ENCODE measurements at regions not wholly inside any gene's neighbourhood (a gene's known extent, or its start where the extent isn't known, plus 50 kb on each side); places are given as distances from the start of the nearest gene placed in this dataset.
"Not testable (repeated sequence)": the region's sequence is repeated elsewhere in the genome, so short reads cannot be mapped to it uniquely, and the experiment has no call there.

DNA sequence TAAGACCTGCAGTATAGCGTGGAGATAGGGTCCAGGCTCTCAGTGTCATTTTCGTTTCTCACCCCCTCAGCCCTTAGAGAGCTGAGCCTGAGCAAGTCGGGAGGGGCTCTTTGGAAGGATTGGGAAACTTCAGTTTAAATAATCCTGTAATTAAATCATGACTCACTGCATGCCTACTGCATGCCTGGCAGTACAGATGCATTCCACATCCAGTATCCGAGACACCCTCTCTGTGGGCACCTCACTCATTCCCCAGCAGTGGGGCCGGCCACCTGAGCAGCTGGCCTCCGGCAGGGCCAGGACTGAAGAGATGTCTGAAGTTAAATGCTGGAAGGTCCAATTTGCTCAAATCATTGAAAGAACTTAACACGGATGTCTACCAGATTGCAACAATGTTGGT is 316.6 kb downstream of the THBS2 start:
- WGBS, 2 donors, result 42 to 43% methylated on average over 7 of the region's 7 CpGs
- TF ChIP-seq, protein P1, sequence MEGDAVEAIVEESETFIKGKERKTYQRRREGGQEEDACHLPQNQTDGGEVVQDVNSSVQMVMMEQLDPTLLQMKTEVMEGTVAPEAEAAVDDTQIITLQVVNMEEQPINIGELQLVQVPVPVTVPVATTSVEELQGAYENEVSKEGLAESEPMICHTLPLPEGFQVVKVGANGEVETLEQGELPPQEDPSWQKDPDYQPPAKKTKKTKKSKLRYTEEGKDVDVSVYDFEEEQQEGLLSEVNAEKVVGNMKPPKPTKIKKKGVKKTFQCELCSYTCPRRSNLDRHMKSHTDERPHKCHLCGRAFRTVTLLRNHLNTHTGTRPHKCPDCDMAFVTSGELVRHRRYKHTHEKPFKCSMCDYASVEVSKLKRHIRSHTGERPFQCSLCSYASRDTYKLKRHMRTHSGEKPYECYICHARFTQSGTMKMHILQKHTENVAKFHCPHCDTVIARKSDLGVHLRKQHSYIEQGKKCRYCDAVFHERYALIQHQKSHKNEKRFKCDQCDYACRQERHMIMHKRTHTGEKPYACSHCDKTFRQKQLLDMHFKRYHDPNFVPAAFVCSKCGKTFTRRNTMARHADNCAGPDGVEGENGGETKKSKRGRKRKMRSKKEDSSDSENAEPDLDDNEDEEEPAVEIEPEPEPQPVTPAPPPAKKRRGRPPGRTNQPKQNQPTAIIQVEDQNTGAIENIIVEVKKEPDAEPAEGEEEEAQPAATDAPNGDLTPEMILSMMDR (IDR thresholded peaks at IDR 0.05), result no peak
- no peak for TF ChIP-seq POLR2A (IDR thresholded peaks at IDR 0.05)
- DNase-seq (ENCODE audit: low spot score in 2 of 2), result peak in 1 of 2 donors; percentile 78
- intact Hi-C loops (cut with DNase I; ENCODE audit: low total_unique reads), result no loop called here
- H3K4me3 ChIP-seq (ENCODE audit: low read depth, poor library complexity, severe bottlenecking), result no peak overlapping the region

GRCh38 chr6:168935628-168936010 is 318.0 kb downstream of the THBS2 start:
- intact Hi-C loops (cut with DNase I; ENCODE audit: low total_unique reads), result no loop called here
- no peak for TF ChIP-seq POLR2A (IDR thresholded peaks at IDR 0.05)
- WGBS, 2 donors, result 78 to 81% methylated on average over 10 of the region's 10 CpGs
- peak in 1 of 2 donors; percentile 80 for DNase-seq (ENCODE audit: low spot score in 2 of 2)
- no peak overlapping the region for H3K4me3 ChIP-seq (ENCODE audit: low read depth, poor library complexity, severe bottlenecking)

- 76 to 77% methylated on average over 24 to 25 of the region's 25 CpGs for WGBS, 2 donors
- TF ChIP-seq POLR2A (IDR thresholded peaks at IDR 0.05), result no peak
- TF ChIP-seq, protein P1 (IDR thresholded peaks at IDR 0.05), result no peak
- DNase-seq (ENCODE audit: low spot score in 2 of 2), result peak in 1 of 2 donors; percentile 56
- intact Hi-C loops (cut with DNase I; ENCODE audit: low total_unique reads), result no loop called here
- no peak overlapping the region for H3K4me3 ChIP-seq (ENCODE audit: low read depth, poor library complexity, severe bottlenecking)
Observed at GRCh38 chr6:168934660-168935627, 318.7 kb downstream of the THBS2 start.

GRCh38 chr6:168932171-168932570 is 321.5 kb downstream of the THBS2 start:
- H3K4me3 ChIP-seq (ENCODE audit: low read depth, poor library complexity, severe bottlenecking); intact Hi-C loops (cut with DNase I; ENCODE audit: low total_unique reads): not testable (repeated sequence)
- 86 to 92% methylated on average over 16 of the region's 16 CpGs for WGBS, 2 donors
- DNase-seq (ENCODE audit: low spot score in 2 of 2), result peak in 1 of 2 donors; percentile 57

DNA sequence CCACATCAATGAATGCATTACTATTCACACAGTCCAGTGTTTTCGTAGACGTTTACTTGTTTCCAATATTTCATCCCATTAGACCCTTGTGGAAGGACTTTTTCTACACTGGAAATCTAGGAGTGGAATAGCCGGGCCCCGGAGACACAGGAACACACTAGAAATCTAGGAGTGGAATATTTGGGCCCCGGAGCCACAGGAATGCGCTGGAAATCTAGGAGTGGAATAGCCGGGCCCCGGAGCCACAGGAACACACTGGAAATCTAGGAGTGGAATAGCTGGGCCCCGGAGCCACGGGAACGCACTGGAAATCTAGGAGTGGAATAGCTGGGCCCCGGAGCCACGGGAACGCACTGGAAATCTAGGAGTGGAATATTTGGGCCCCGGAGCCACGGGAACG is 322.6 kb downstream of the THBS2 start:
- H3K4me3 ChIP-seq (ENCODE audit: low read depth, poor library complexity, severe bottlenecking); intact Hi-C loops (cut with DNase I; ENCODE audit: low total_unique reads): not testable (repeated sequence)
- 79 to 80% methylated on average over 17 of the region's 17 CpGs for WGBS, 2 donors
- DNase-seq (ENCODE audit: low spot score in 2 of 2), result peak in 1 of 2 donors; percentile 80

DNA sequence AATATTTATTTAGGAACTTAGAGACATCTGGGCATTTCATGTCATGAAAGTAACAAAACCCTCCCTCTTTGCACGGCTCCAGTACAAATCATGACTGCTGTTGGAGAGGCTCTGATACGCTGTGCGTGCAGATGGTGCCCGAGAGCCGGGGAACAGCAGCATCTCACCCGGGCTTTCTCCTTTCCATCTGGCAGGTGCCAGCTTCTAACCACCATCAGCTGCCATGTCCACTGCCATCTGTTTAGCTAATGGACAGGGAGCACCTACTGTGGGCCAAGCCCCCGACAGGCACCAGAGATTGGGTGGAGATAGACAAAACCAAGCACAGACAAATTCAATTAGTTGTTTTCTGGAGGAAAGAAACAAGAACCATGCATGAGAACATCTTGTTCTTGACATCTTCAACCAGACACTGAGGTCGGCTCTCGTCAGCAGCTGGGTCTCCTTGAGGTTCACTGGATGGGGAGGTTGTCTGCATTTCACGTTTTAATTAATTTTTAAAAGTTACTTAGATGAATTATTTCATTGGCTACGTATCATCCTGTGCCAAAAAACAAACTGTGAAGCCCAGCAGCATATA is 323.7 kb downstream of the THBS2 start:
- WGBS, 2 donors, result 74 to 81% methylated on average over 11 of the region's 11 CpGs
- DNase-seq (ENCODE audit: low spot score in 2 of 2), result peak in 1 of 2 donors; percentile 77
- TF ChIP-seq POLR2A (IDR thresholded peaks at IDR 0.05), result no peak
- TF ChIP-seq, protein P1 (IDR thresholded peaks at IDR 0.05), result no peak
- intact Hi-C loops (cut with DNase I; ENCODE audit: low total_unique reads), result no loop called here
- H3K4me3 ChIP-seq (ENCODE audit: low read depth, poor library complexity, severe bottlenecking), result no peak overlapping the region

GRCh38 chr6:168928012-168928411 is 325.6 kb downstream of the THBS2 start:
- no peak overlapping the region for H3K4me3 ChIP-seq (ENCODE audit: low read depth, poor library complexity, severe bottlenecking)
- intact Hi-C loops (cut with DNase I; ENCODE audit: low total_unique reads), result no loop called here
- no peak for TF ChIP-seq POLR2A (IDR thresholded peaks at IDR 0.05)
- peak in 1 of 2 donors; percentile 34 for DNase-seq (ENCODE audit: low spot score in 2 of 2)
- WGBS, 2 donors, result 89 to 94% methylated on average over 10 of the region's 10 CpGs
